Naive B cell (primary cell): ENCODE measurements at regions not wholly inside any gene's neighbourhood (a gene's known extent, or its start where the extent isn't known, plus 50 kb on each side); places are given as distances from the start of the nearest gene placed in this dataset.

Source experiments
- ATAC-seq, 2 donors: fragments of 150-1000 bp; cut with Tn5 transposase; 2 replicates each; pipeline ENCODE4 v1.10.0; 2021; ENCODE audit warnings: low read depth in 2 of 2, mild to moderate bottlenecking in 2 of 2, moderate library complexity in 2 of 2
- DNase-seq: peaks from one replicate; pipeline ENCODE4 v3.0.0; 2022
- H3K27ac Mint-ChIP-seq, 6 donors: one replicate each; pipeline ENCODE4 v1.8.0; 2020 to 2022; ENCODE audit warnings: mild to moderate bottlenecking in 6 of 6, mixed read lengths in 6 of 6, moderate library complexity in 5 of 6, inconsistent platforms in 2 of 6
- H3K27me3 Mint-ChIP-seq, 3 donors: one replicate each; pipeline ENCODE4 v1.8.0; 2021 to 2022; ENCODE audit warnings: mixed read lengths in 3 of 3, mild to moderate bottlenecking in 1 of 3
- H3K36me3 Mint-ChIP-seq, 2 donors: one replicate each; pipeline ENCODE4 v1.8.0; 2020 to 2022; ENCODE audit warnings: mixed read lengths in 2 of 2, inconsistent platforms in 1 of 2, mild to moderate bottlenecking in 1 of 2
- H3K4me1 Mint-ChIP-seq, 3 donors: one replicate each; pipeline ENCODE4 v1.8.0; 2020 to 2022; ENCODE audit warnings: mixed read lengths in 3 of 3, inconsistent platforms in 1 of 3, mild to moderate bottlenecking in 1 of 3, moderate library complexity in 1 of 3
- H3K4me3 Mint-ChIP-seq, 8 donors: one replicate each; pipeline ENCODE4 v1.8.0; 2020 to 2022; ENCODE audit warnings: mild to moderate bottlenecking in 8 of 8, mixed read lengths in 8 of 8, moderate library complexity in 8 of 8, inconsistent platforms in 2 of 8
- H3K9me3 Mint-ChIP-seq, 7 donors: one replicate each; pipeline ENCODE4 v1.8.0; 2020 to 2022; ENCODE audit warnings: mixed read lengths in 7 of 7, mild to moderate bottlenecking in 5 of 7, inconsistent platforms in 2 of 7, moderate library complexity in 1 of 7

GRCh38 chr3:127103080-127103479, 89.9 kb upstream of the PRR23E start:
- ATAC-seq (no peak), DNase-seq (no peak)
- Mint-ChIP-seq H3K36me3 (no peaks in the 10 kb centered on the region), H3K4me3 (no peak overlapping the region), H3K27ac (peak overlapping the region in 1 of 6 donors; percentile 87), H3K4me1 (no peaks in the 10 kb centered on the region), H3K9me3 (no peaks in the 10 kb centered on the region), H3K27me3 (peaks cover 0 to 37% (median 18%) of the 10 kb centered on the region in 3 donors)

- Mint-ChIP-seq H3K36me3 (peaks cover 0 to under 1% of the 10 kb centered on the region in 2 donors), H3K4me3 (no peak overlapping the region), H3K4me1 (no peaks in the 10 kb centered on the region), H3K27me3 (peaks cover 0 to 32% (median 14%) of the 10 kb centered on the region in 3 donors), H3K27ac (no peak overlapping the region), H3K9me3 (peaks cover 0 to 4% (median 0%) of the 10 kb centered on the region in 7 donors)
- DNase-seq (no peak), ATAC-seq (no peak)
Measured at GRCh38 chr3:127104586-127104985, 88.3 kb upstream of the PRR23E start.

DNA sequence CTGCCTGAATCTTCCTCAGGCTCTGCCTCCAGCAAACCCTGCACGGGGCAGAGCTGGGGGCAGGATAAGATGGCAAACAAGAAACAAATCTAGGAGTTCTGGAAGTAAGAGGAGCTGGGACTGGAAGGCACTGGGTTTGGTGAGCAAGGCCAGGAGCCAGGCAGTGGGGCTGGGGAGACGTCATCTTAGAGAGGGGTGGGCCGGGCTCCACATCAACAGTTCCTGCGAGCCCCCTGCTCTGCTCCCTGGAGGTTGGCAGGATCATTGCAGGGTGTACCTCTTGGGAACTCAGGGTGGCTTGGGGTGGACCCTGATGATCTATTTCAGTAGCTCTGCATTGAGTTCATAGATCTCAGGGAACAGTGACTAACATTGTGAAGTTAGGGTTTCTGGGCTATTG, 87.3 kb upstream of the PRR23E start:
- Mint-ChIP-seq H3K27me3 (peaks cover 0 to 37% (median 18%) of the 10 kb centered on the region in 3 donors), H3K4me3 (no peak overlapping the region), H3K36me3 (peaks cover 0 to 4% of the 10 kb centered on the region in 2 donors), H3K9me3 (peaks cover 1 to 10% (median 4%) of the 10 kb centered on the region in 7 donors), H3K4me1 (no peaks in the 10 kb centered on the region), H3K27ac (no peak overlapping the region)
- no peak for DNase-seq
- no peak for ATAC-seq

DNA sequence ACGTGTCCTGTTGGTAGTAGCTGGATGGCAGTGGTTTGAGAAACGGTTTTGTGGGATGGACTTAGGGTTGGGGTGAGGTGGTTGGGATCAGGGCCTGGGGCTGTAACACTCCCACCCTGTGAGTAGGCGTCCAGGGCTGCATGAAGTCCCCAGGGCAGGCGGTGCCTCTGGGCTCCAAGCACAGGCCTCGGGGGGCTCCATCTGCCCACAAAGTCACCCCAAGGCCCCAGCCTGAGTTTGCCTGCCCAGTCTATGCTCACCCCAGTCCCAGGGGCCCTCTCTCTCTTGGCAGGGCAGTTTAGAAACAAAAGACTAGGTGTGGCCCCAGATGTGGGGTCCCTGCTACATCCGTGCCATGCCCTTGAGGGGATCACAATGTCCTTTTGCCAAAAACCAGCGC, 86.9 kb upstream of the PRR23E start:
- Mint-ChIP-seq H3K27me3 (peaks cover 0 to 32% (median 13%) of the 10 kb centered on the region in 3 donors), H3K27ac (no peak overlapping the region), H3K36me3 (peaks cover 0 to 4% of the 10 kb centered on the region in 2 donors), H3K4me3 (no peak overlapping the region), H3K4me1 (no peaks in the 10 kb centered on the region), H3K9me3 (peaks cover 2 to 10% (median 4%) of the 10 kb centered on the region in 7 donors)
- DNase-seq (no peak), ATAC-seq (no peak)

DNA sequence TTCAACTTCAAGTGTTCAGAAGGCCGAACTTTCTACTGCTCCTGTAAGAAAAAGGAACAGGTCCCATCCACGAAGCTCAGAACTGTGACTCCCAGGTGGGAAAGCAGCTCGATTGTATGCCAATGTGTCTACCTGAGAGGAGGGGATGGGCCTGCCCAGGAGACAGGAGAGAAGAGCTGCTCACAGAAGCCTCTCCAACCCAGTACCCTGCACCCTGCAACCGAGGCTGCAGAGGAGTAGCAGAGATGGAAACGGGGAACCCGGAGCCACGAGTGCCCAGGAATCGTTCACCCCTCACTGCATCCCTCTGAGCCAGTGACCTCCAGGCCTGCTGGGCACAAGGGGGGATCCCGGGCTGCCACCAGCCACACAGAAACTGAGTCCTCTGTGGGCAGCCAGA, 86.5 kb upstream of the PRR23E start:
- H3K36me3 Mint-ChIP-seq, result peaks cover 0 to 4% of the 10 kb centered on the region in 2 donors
- no peak overlapping the region for H3K27ac Mint-ChIP-seq
- peaks cover 0 to 28% (median 12%) of the 10 kb centered on the region in 3 donors for H3K27me3 Mint-ChIP-seq
- DNase-seq (no peak), ATAC-seq (no peak)
- peaks cover 5 to 12% (median 8%) of the 10 kb centered on the region in 7 donors for H3K9me3 Mint-ChIP-seq
- no peaks in the 10 kb centered on the region for H3K4me1 Mint-ChIP-seq
- H3K4me3 Mint-ChIP-seq, result no peak overlapping the region

- H3K27me3 Mint-ChIP-seq, result peaks cover 0 to 23% (median 12%) of the 10 kb centered on the region in 3 donors
- peak overlapping the region in 1 of 8 donors; percentile 80 for H3K4me3 Mint-ChIP-seq
- DNase-seq (no peak), ATAC-seq (no peak)
- H3K4me1 Mint-ChIP-seq, result no peaks in the 10 kb centered on the region
- H3K36me3 Mint-ChIP-seq, result peaks cover 0 to 4% of the 10 kb centered on the region in 2 donors
- peaks cover 8 to 16% (median 12%) of the 10 kb centered on the region in 7 donors for H3K9me3 Mint-ChIP-seq
- no peak overlapping the region for H3K27ac Mint-ChIP-seq
Measured at GRCh38 chr3:127107002-127107401, 85.9 kb upstream of the PRR23E start.

GRCh38 chr3:127107491-127108375, 85.2 kb upstream of the PRR23E start:
- peak overlapping the region in 2 of 8 donors; percentile 10 to 80 for H3K4me3 Mint-ChIP-seq
- H3K27ac Mint-ChIP-seq, result no peak overlapping the region
- peaks cover 4% of the 10 kb centered on the region in 2 donors for H3K36me3 Mint-ChIP-seq
- no peak for DNase-seq
- H3K4me1 Mint-ChIP-seq, result no peaks in the 10 kb centered on the region
- ATAC-seq, result no peak
- peaks cover 0 to 21% (median 12%) of the 10 kb centered on the region in 3 donors for H3K27me3 Mint-ChIP-seq
- peaks cover 12 to 24% (median 18%) of the 10 kb centered on the region in 7 donors for H3K9me3 Mint-ChIP-seq

- no peak for ATAC-seq
- Mint-ChIP-seq H3K27ac (no peak overlapping the region), H3K4me1 (no peaks in the 10 kb centered on the region), H3K4me3 (no peak overlapping the region), H3K9me3 (peaks cover 12 to 33% (median 21%) of the 10 kb centered on the region in 7 donors), H3K36me3 (peaks cover 4 to 6% of the 10 kb centered on the region in 2 donors), H3K27me3 (peaks cover 0 to 17% (median 12%) of the 10 kb centered on the region in 3 donors)
- DNase-seq, result no peak
Measured at GRCh38 chr3:127108796-127109195, 84.1 kb upstream of the PRR23E start.

DNA sequence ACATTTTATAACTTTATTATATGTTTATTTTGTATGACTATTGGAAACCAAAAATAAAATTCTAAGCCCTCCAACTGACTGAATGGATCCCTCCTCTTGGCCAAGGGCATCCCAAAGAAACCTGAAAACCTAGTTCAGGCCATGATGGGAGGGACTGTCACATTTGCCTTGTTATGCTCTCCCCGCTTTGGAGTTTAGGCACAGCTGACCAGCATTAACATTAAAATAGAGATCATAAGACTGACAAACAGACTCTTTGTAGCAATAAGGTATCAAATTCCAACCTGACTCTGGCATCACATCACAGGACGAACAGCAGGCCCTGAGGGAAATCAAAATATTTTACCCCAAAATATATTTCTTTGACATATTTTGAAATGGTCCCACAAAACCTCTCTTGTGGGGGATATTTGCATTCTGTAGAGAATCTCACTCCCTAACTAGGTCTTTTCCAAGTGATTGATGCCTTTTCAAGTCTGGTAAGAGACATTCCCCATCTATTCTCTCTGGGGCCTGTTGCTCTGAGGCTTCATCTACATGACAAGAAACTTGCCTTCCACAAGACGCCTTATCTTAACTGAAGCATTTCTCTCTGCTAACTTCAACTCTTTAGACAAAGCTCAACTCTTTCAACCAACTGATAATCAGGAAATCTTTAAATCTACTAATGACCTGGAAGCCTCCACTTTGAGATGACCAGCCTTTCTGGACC, 81.8 kb upstream of the PRR23E start:
- no peak for ATAC-seq
- Mint-ChIP-seq H3K4me3 (no peak overlapping the region), H3K9me3 (peaks cover 12 to 36% (median 21%) of the 10 kb centered on the region in 7 donors), H3K27ac (no peak overlapping the region), H3K36me3 (peaks cover 4 to 6% of the 10 kb centered on the region in 2 donors), H3K4me1 (no peaks in the 10 kb centered on the region), H3K27me3 (peaks cover 3 to 24% (median 10%) of the 10 kb centered on the region in 3 donors)
- DNase-seq, result no peak

DNA sequence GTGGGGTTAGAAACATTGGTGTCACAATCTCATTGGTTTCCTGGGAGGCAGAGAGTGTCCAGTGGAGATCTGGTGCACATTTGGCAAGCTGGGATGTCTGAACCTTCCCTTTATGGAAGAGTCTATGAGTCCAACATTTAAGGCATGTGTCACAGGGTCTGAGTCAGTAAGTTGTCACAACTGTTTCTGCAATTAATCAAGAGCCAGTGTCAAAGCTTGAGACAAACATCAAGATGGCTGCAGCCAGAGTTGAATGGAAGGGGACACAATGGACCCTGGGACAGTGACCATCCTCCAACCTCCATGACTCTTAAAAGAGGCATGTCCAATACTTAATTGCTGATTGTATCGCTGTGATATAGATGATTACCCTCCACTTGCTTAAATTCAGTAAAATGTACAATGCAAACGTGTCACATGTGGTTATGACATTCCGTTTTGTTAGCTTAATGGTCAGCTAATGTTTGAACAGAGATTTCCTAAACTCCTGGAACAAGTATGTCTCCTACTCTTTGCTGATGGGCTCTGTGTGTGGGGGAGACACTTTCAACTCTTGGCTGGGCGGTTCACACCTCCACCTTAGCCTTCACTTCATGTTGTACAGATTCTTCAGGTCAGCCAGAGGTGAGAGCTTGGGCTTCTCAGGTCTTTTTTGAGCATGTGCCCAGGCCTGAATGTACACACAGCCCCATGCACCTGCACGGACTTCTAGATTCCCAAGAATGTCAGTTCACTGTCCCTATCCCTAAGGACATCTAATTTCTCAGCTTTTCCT, 79.9 kb upstream of the PRR23E start:
- Mint-ChIP-seq H3K27ac (no peak overlapping the region), H3K9me3 (peaks cover 16 to 38% (median 21%) of the 10 kb centered on the region in 7 donors), H3K4me3 (peak overlapping the region in 1 of 8 donors; percentile 63), H3K4me1 (no peaks in the 10 kb centered on the region), H3K27me3 (peaks cover 11 to 30% (median 15%) of the 10 kb centered on the region in 3 donors), H3K36me3 (peaks cover 4 to 6% of the 10 kb centered on the region in 2 donors)
- DNase-seq, result no peak
- ATAC-seq, result no peak

DNA sequence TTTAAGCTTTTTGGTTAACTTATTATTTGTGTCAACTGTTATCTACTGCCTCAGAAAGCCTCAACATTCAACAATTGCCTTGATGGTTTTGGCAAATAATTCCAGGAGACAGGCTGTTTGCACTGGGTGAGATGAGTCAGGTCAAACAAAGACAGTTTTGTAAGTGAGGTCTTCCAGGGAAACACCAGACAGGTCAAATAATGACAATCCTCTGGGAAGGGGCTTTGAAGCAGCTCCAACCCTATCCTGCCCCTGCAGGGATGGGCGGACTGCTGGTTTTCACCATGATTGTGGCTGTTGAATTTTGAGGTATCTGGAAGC, 79.4 kb upstream of the PRR23E start:
- Mint-ChIP-seq H3K36me3 (peaks cover 4 to 6% of the 10 kb centered on the region in 2 donors), H3K4me1 (no peaks in the 10 kb centered on the region), H3K9me3 (peaks cover 16 to 43% (median 23%) of the 10 kb centered on the region in 7 donors), H3K4me3 (no peak overlapping the region), H3K27me3 (peaks cover 15 to 30% (median 17%) of the 10 kb centered on the region in 3 donors), H3K27ac (no peak overlapping the region)
- no peak for DNase-seq
- no peak for ATAC-seq

DNA sequence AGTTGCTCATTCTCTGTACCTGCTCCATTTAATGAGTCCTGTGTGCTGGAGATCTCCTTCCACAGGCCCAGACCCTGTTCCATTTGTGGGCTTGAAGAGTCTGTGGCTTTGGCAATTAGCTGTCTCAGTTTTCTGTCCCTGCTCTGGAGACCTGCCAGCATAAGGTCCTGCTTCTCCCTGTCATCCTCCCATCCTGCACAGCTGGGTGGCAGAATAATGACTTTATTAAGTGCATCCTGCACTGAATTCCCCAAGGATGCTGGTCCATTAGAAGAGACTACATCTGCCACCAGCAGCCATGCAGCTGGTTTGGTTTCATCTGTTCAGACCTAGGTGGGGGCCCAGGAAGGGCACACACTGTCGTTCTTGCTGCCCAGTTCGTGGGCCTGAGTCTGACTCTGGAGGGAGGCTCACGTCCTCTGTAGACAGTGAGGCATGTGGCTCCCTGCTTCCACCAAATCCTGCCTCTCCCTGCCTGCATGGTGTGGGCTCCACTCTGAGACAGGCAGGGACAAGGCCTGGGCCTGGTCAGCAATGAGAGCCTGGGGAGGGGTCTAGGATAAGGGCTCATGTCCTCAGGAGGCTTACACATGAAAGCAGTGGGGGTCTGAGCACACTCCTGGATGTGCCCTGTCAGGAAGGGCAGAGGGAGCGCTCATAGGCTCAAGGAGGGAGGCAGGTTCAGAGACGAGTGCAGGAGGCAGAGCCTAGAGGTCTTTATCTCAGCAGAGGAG, 78.4 kb upstream of the PRR23E start:
- DNase-seq, result no peak
- H3K4me3 Mint-ChIP-seq, result no peak overlapping the region
- H3K4me1 Mint-ChIP-seq, result no peaks in the 10 kb centered on the region
- no peak overlapping the region for H3K27ac Mint-ChIP-seq
- no peak for ATAC-seq
- H3K36me3 Mint-ChIP-seq, result peaks cover 4 to 6% of the 10 kb centered on the region in 2 donors
- H3K27me3 Mint-ChIP-seq, result peaks cover 15 to 26% (median 18%) of the 10 kb centered on the region in 3 donors
- peaks cover 15 to 46% (median 23%) of the 10 kb centered on the region in 7 donors for H3K9me3 Mint-ChIP-seq
